ENCODE measurements at regions not wholly inside any gene's neighbourhood (a gene's known extent, or its start where the extent isn't known, plus 50 kb on each side); places are given as distances from the start of the nearest gene placed in this dataset.

DNA sequence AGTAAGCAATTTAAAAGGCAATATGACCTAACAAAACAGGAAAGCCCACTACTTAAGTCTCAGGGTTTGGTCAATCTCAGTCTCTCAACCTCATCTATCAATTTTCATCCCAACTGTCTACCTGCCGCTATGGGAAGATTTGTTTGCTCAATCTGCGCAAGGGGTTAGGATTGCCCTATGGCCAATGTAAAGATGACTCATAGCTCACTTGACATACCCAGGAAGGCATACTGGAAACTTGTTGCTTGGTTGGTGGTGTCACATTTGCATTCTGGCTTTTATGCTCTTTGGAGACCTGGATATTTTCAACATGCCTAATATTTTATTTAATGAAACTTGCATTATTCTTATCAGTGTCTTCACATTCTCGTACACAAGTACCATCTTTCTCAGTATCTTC, 78.1 kb upstream of the TMEM196 start:
- no peaks in the 10 kb centered on the region for H3K36me3 Mint-ChIP-seq (ENCODE audit: unreplicated experiment)
- TF ChIP-seq, protein P1, sequence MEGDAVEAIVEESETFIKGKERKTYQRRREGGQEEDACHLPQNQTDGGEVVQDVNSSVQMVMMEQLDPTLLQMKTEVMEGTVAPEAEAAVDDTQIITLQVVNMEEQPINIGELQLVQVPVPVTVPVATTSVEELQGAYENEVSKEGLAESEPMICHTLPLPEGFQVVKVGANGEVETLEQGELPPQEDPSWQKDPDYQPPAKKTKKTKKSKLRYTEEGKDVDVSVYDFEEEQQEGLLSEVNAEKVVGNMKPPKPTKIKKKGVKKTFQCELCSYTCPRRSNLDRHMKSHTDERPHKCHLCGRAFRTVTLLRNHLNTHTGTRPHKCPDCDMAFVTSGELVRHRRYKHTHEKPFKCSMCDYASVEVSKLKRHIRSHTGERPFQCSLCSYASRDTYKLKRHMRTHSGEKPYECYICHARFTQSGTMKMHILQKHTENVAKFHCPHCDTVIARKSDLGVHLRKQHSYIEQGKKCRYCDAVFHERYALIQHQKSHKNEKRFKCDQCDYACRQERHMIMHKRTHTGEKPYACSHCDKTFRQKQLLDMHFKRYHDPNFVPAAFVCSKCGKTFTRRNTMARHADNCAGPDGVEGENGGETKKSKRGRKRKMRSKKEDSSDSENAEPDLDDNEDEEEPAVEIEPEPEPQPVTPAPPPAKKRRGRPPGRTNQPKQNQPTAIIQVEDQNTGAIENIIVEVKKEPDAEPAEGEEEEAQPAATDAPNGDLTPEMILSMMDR (IDR thresholded peaks at IDR 0.05) = no peak
- no peak for DNase-seq (ENCODE audit: extremely low spot score, unreplicated experiment)
- H3K27me3 Mint-ChIP-seq (ENCODE audit: unreplicated experiment) = no peaks in the 10 kb centered on the region
- H3K4me1 Mint-ChIP-seq (ENCODE audit: unreplicated experiment) = no peaks in the 10 kb centered on the region
- H3K9me3 Mint-ChIP-seq (ENCODE audit: unreplicated experiment) = no peaks in the 10 kb centered on the region
- no peak overlapping the region for H3K4me3 Mint-ChIP-seq (ENCODE audit: unreplicated experiment)
- no peak overlapping the region for H3K27ac Mint-ChIP-seq (ENCODE audit: unreplicated experiment)

DNA sequence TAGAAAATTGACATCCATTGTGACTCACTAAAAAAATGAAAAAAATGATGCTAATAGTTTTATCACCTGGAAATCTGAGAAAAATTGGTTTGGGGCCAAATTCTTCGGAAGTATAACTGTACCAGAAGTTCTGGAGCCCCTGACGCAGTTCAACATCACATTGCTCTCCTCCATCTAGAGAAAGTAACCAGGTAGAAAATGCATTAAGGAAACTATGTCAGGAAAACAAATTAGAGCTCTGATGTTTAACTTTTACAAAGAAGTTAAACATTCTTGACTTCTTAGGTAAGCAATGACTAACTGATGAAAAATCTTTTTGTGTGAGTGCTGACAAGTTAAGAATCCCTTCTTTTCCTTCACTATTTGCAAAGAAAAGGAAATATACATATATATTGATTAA, 61.1 kb upstream of the TMEM196 start:
- H3K4me3 Mint-ChIP-seq (ENCODE audit: unreplicated experiment) = no peak overlapping the region
- H3K4me1 Mint-ChIP-seq (ENCODE audit: unreplicated experiment) = no peaks in the 10 kb centered on the region
- TF ChIP-seq, protein P1 (IDR thresholded peaks at IDR 0.05) = no peak
- H3K36me3 Mint-ChIP-seq (ENCODE audit: unreplicated experiment) = no peaks in the 10 kb centered on the region
- H3K27me3 Mint-ChIP-seq (ENCODE audit: unreplicated experiment) = peaks cover 5% of the 10 kb centered on the region
- H3K9me3 Mint-ChIP-seq (ENCODE audit: unreplicated experiment) = peaks cover 9% of the 10 kb centered on the region
- no peak overlapping the region for H3K27ac Mint-ChIP-seq (ENCODE audit: unreplicated experiment)
- DNase-seq (ENCODE audit: extremely low spot score, unreplicated experiment) = no peak

DNA sequence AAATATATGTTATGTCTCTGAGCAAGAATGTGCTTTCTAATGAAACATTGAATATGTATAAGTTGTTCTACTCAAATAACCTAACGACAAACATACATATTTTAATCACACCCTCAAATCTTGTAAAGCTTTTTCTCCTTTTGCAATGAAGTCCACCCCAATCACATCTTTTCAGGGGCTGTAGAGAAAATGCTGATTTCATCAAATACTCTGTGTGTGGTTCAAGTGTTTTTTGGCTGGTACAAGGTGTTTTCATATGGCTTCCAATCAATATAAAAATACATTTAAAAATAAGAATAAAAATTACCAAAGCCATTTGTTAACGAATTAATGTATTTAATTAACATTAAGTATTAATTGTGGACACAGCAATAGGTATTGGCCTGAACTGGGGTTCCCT, 57.2 kb upstream of the TMEM196 start:
- H3K27me3 Mint-ChIP-seq (ENCODE audit: unreplicated experiment) = peaks cover 2% of the 10 kb centered on the region
- TF ChIP-seq, protein P1 (IDR thresholded peaks at IDR 0.05) = no peak
- no peaks in the 10 kb centered on the region for H3K36me3 Mint-ChIP-seq (ENCODE audit: unreplicated experiment)
- H3K9me3 Mint-ChIP-seq (ENCODE audit: unreplicated experiment) = no peaks in the 10 kb centered on the region
- DNase-seq (ENCODE audit: extremely low spot score, unreplicated experiment) = no peak
- no peaks in the 10 kb centered on the region for H3K4me1 Mint-ChIP-seq (ENCODE audit: unreplicated experiment)
- no peak overlapping the region for H3K27ac Mint-ChIP-seq (ENCODE audit: unreplicated experiment)
- no peak overlapping the region for H3K4me3 Mint-ChIP-seq (ENCODE audit: unreplicated experiment)

Data from osteocyte (in vitro differentiated cells).